ENCODE measurements at regions not wholly inside any gene's neighbourhood (a gene's known extent, or its start where the extent isn't known, plus 50 kb on each side); places are given as distances from the start of the nearest gene placed in this dataset.

DNA sequence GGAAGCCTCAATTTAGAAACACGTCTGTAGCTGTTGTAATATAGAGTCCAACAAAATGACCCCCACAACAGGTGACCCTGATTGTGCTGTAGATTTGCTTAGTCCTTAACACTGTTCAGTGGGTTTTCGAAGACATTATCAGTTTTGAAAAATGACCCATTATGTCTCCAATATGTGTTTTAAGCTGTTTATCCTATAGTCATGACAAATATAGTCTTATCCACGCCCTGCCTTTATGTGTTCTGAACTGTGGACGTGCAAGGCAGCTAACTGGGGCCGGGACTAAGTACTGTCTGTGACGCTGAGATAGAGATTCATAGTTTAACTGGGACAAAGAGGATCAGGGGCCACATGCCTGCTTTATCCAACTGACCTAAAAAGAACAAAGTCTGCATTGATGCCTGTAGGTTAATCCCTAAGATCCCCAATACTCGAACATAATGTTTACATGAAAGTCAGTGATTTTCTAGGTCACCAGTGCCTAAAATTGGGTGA, 192.4 kb downstream of the CD83 start:
- TF ChIP-seq KLF10 (tag by site-specific recombination; IDR thresholded peaks at IDR 0.05) (no peak), SETDB1 (IDR thresholded peaks at IDR 0.05; ENCODE audit: insufficient read length, low read length) (no peak), TCF7L2 (IDR thresholded peaks at IDR 0.05; ENCODE audit: borderline replicate concordance, low read depth, low read length) (no peak), REPIN1 (tag by site-specific recombination; IDR thresholded peaks at IDR 0.05; ENCODE audit: low read depth) (no peak), YY2 (tag by site-specific recombination; IDR thresholded peaks at IDR 0.05) (no peak)
- TF ChIP-seq, protein P1, sequence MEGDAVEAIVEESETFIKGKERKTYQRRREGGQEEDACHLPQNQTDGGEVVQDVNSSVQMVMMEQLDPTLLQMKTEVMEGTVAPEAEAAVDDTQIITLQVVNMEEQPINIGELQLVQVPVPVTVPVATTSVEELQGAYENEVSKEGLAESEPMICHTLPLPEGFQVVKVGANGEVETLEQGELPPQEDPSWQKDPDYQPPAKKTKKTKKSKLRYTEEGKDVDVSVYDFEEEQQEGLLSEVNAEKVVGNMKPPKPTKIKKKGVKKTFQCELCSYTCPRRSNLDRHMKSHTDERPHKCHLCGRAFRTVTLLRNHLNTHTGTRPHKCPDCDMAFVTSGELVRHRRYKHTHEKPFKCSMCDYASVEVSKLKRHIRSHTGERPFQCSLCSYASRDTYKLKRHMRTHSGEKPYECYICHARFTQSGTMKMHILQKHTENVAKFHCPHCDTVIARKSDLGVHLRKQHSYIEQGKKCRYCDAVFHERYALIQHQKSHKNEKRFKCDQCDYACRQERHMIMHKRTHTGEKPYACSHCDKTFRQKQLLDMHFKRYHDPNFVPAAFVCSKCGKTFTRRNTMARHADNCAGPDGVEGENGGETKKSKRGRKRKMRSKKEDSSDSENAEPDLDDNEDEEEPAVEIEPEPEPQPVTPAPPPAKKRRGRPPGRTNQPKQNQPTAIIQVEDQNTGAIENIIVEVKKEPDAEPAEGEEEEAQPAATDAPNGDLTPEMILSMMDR (tag by site-specific recombination; IDR thresholded peaks at IDR 0.05), result no peak
- TF ChIP-seq, protein P2, sequence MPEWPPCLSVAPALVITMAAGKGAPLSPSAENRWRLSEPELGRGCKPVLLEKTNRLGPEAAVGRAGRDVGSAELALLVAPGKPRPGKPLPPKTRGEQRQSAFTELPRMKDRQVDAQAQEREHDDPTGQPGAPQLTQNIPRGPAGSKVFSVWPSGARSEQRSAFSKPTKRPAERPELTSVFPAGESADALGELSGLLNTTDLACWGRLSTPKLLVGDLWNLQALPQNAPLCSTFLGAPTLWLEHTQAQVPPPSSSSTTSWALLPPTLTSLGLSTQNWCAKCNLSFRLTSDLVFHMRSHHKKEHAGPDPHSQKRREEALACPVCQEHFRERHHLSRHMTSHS (tag by site-specific recombination; IDR thresholded peaks at IDR 0.05), result no peak
